ENCODE measurements at regions not wholly inside any gene's neighbourhood (a gene's known extent, or its start where the extent isn't known, plus 50 kb on each side); places are given as distances from the start of the nearest gene placed in this dataset.

DNA sequence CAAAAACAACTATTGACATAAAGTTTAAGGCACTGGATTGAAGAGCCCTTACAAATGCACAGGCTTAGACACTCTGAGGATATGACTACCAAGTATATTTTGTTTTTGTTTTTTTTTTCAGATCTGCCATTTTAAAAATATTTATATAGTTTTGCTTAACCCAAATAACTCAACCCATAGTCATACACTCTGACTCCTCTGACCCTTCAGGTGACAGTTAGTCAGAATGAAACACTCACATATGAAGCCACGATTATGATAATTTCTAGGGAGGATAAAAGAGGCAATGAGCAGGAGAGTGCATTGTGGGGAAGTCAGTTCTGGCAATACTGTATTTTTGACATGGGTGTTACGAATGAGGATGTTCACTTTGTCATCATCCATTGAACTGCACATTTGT is 774.7 kb downstream of the MECOM start (continued):
- TF ChIP-seq, protein P1, sequence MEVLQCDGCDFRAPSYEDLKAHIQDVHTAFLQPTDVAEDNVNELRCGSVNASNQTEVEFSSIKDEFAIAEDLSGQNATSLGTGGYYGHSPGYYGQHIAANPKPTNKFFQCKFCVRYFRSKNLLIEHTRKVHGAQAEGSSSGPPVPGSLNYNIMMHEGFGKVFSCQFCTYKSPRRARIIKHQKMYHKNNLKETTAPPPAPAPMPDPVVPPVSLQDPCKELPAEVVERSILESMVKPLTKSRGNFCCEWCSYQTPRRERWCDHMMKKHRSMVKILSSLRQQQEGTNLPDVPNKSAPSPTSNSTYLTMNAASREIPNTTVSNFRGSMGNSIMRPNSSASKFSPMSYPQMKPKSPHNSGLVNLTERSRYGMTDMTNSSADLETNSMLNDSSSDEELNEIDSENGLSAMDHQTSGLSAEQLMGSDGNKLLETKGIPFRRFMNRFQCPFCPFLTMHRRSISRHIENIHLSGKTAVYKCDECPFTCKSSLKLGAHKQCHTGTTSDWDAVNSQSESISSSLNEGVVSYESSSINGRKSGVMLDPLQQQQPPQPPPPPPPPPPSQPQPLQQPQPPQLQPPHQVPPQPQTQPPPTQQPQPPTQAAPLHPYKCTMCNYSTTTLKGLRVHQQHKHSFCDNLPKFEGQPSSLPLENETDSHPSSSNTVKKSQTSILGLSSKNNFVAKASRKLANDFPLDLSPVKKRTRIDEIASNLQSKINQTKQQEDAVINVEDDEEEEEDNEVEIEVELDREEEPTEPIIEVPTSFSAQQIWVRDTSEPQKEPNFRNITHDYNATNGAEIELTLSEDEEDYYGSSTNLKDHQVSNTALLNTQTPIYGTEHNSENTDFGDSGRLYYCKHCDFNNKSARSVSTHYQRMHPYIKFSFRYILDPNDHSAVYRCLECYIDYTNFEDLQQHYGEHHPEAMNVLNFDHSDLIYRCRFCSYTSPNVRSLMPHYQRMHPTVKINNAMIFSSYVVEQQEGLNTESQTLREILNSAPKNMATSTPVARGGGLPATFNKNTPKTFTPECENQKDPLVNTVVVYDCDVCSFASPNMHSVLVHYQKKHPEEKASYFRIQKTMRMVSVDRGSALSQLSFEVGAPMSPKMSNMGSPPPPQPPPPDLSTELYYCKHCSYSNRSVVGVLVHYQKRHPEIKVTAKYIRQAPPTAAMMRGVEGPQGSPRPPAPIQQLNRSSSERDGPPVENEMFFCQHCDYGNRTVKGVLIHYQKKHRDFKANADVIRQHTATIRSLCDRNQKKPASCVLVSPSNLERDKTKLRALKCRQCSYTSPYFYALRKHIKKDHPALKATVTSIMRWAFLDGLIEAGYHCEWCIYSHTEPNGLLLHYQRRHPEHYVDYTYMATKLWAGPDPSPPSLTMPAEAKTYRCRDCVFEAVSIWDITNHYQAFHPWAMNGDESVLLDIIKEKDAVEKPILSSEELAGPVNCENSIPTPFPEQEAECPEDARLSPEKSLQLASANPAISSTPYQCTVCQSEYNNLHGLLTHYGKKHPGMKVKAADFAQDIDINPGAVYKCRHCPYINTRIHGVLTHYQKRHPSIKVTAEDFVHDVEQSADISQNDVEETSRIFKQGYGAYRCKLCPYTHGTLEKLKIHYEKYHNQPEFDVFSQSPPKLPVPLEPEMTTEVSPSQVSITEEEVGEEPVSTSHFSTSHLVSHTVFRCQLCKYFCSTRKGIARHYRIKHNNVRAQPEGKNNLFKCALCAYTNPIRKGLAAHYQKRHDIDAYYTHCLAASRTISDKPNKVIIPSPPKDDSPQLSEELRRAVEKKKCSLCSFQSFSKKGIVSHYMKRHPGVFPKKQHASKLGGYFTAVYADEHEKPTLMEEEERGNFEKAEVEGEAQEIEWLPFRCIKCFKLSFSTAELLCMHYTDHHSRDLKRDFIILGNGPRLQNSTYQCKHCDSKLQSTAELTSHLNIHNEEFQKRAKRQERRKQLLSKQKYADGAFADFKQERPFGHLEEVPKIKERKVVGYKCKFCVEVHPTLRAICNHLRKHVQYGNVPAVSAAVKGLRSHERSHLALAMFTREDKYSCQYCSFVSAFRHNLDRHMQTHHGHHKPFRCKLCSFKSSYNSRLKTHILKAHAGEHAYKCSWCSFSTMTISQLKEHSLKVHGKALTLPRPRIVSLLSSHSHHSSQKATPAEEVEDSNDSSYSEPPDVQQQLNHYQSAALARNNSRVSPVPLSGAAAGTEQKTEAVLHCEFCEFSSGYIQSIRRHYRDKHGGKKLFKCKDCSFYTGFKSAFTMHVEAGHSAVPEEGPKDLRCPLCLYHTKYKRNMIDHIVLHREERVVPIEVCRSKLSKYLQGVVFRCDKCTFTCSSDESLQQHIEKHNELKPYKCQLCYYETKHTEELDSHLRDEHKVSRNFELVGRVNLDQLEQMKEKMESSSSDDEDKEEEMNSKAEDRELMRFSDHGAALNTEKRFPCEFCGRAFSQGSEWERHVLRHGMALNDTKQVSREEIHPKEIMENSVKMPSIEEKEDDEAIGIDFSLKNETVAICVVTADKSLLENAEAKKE (CRISPR knock-in tag; IDR thresholded peaks at IDR 0.05), result no peak

- H3K4me3 ChIP-seq, result no peak overlapping the region
- DNase-seq (ENCODE audit: low spot score), result no peak
- no peak for ATAC-seq
- H3K4me1 Mint-ChIP-seq, result peaks cover 16% of the 10 kb centered on the region
- no peak overlapping the region for H3K4me2 ChIP-seq
- no peak overlapping the region for H2AFZ ChIP-seq
- H3K36me3 ChIP-seq (ENCODE audit: insufficient read depth), result no peaks in the 10 kb centered on the region
- H3F3A ChIP-seq (replicated peaks; ENCODE audit: low read depth), result no peaks in the 10 kb centered on the region
- H3K79me2 ChIP-seq (replicated peaks; ENCODE audit: insufficient read depth), result no peaks in the 10 kb centered on the region
- peaks cover under 1% of the 10 kb centered on the region for H3K27me3 Mint-ChIP-seq (ENCODE audit: insufficient read depth, low read depth, poor library complexity)
- H4K20me1 ChIP-seq (replicated peaks; ENCODE audit: insufficient read depth), result no peaks in the 10 kb centered on the region
- no peaks in the 10 kb centered on the region for H3K9me2 ChIP-seq (ENCODE audit: insufficient read depth)
- H3K9me3 Mint-ChIP-seq, result no peaks in the 10 kb centered on the region
- H3K27ac ChIP-seq (ENCODE audit: low read depth), result no peak overlapping the region
- H3K36me3 Mint-ChIP-seq (ENCODE audit: low read depth), result no peaks in the 10 kb centered on the region
- no peak overlapping the region for H3K27ac Mint-ChIP-seq
- H3K4me3 Mint-ChIP-seq, result no peak overlapping the region
- no peaks in the 10 kb centered on the region; the same call in 1 of the 2 replicates for H3K4me1 ChIP-seq (ENCODE audit: insufficient read depth)
- H3K27me3 ChIP-seq (ENCODE audit: insufficient read depth), result no peaks in the 10 kb centered on the region
- TF ChIP-seq CREB1 (CRISPR knock-in tag; IDR thresholded peaks at IDR 0.05; ENCODE audit: low read depth) (no peak), ZNF331 (CRISPR knock-in tag; IDR thresholded peaks at IDR 0.05; ENCODE audit: low read depth) (no peak), STAT1 (IDR thresholded peaks at IDR 0.05; ENCODE audit: unreplicated experiment) (no peak), ZNF114 (CRISPR knock-in tag; IDR thresholded peaks at IDR 0.05) (no peak), JUNB (IDR thresholded peaks at IDR 0.05; ENCODE audit: unreplicated experiment) (no peak), EZH2 (IDR thresholded peaks at IDR 0.05; ENCODE audit: low read depth, unreplicated experiment) (no peak)
- TF ChIP-seq, protein P1 (CRISPR knock-in tag; IDR thresholded peaks at IDR 0.05), result no peak
- TF ChIP-seq, protein P2, sequence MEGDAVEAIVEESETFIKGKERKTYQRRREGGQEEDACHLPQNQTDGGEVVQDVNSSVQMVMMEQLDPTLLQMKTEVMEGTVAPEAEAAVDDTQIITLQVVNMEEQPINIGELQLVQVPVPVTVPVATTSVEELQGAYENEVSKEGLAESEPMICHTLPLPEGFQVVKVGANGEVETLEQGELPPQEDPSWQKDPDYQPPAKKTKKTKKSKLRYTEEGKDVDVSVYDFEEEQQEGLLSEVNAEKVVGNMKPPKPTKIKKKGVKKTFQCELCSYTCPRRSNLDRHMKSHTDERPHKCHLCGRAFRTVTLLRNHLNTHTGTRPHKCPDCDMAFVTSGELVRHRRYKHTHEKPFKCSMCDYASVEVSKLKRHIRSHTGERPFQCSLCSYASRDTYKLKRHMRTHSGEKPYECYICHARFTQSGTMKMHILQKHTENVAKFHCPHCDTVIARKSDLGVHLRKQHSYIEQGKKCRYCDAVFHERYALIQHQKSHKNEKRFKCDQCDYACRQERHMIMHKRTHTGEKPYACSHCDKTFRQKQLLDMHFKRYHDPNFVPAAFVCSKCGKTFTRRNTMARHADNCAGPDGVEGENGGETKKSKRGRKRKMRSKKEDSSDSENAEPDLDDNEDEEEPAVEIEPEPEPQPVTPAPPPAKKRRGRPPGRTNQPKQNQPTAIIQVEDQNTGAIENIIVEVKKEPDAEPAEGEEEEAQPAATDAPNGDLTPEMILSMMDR (conservative IDR thresholded peaks at IDR 0.05; ENCODE audit: low read depth in 2 of 2), result no peak
Measured at GRCh38 chr3:168885028-168885427, 778.5 kb downstream of the MECOM start.

Data from GM23338 (cell line).